K562 (cell line): ENCODE measurements at regions not wholly inside any gene's neighbourhood (a gene's known extent, or its start where the extent isn't known, plus 50 kb on each side); places are given as distances from the start of the nearest gene placed in this dataset.

ENCODE experiments used
- ATAC-seq: fragments of 200-7000 bp; cut with Tn5 transposase; 3 replicates; pipeline ENCODE4 v1.9.1; 2020; ENCODE audit warnings: moderate library complexity
- BruUV-seq: library from RNA; stranded (reverse); fragments of 400-500 nt; replicated peaks from 2 replicates; lab custom pipeline; 2021; lab: Mats Ljungman, UMichigan
- CTCF ChIA-PET: fragments of 300-600 bp; formaldehyde crosslinking; extraction: SDS; loops from one replicate; lab custom pipeline; 2021; ENCODE audit warnings: low intra/inter-chr PET ratio; lab: Yijun Ruan, JAX
- POLR2A ChIA-PET: fragments of 300-600, 350-650 bp; sonication (Branson Sonifier 250); formaldehyde crosslinking; extraction: SDS; loops from one replicate; lab custom pipeline; 2021; ENCODE audit warnings: antibody characterized with exemption, inconsistent platforms; lab: Yijun Ruan, JAX
- DNase-seq, 4 experiments: peaks; one replicate each; pipeline versions ENCODE4 v3.0.0 to v3.0.0-alpha.2; 2011 to 2018; ENCODE audit warnings: low spot score in 3 of 4, mixed read lengths in 3 of 4; ENCODE audit errors: extremely low read depth in 1 of 4
- FAIRE-seq: peaks from 2 replicates; lab custom pipeline; 2011; peaks lifted over from hg19 to GRCh38; lab: Jason Lieb, UNC
- H2AFZ ChIP-seq: 2 replicates; pipeline ENCODE4 v1.6.0; 2011; ENCODE audit warnings: low read depth, low read length, control low read depth, inconsistent platforms
- H3K27ac ChIP-seq: fragments of 200-600 bp; 3 replicates; pipeline ENCODE4 v1.8.0; 2011; ENCODE audit warnings: low read depth, mild to moderate bottlenecking, control low read depth, inconsistent platforms, low read length, moderate library complexity, mixed read lengths; ENCODE audit errors: extremely low read depth
- H3K27me3 ChIP-seq, 2 experiments: fragments of 300-600 bp in 1 of 2; 2 replicates in 1 of 2; 3 replicates in 1 of 2; pipeline versions ENCODE4 v1.6.0 to v1.8.0; 2011; ENCODE audit warnings: inconsistent platforms in 2 of 2, low read length in 2 of 2, mild to moderate bottlenecking in 1 of 2, mixed read lengths in 1 of 2, moderate library complexity in 1 of 2; ENCODE audit not compliant: control insufficient read depth in 2 of 2, insufficient read depth in 2 of 2
- H3K36me3 ChIP-seq: fragments of 300-600 bp; 3 replicates; pipeline ENCODE4 v1.8.0; 2011; ENCODE audit warnings: mild to moderate bottlenecking, low read length, inconsistent platforms; ENCODE audit not compliant: control insufficient read depth, insufficient read depth
- H3K4me1 ChIP-seq, 2 experiments: fragments of 200-600 bp in 1 of 2; replicated peaks in 1 of 2; 2 replicates in 1 of 2; 3 replicates in 1 of 2; pipeline versions ENCODE4 v1.5.1 to v1.8.0; 2011; ENCODE audit warnings: inconsistent platforms in 2 of 2, low read length in 2 of 2, mild to moderate bottlenecking in 1 of 2, mixed read lengths in 1 of 2, moderate library complexity in 1 of 2; ENCODE audit not compliant: control insufficient read depth in 2 of 2, insufficient read depth in 2 of 2
- H3K4me2 ChIP-seq: 2 replicates; pipeline ENCODE4 v1.6.1; 2011; ENCODE audit warnings: low read length, control low read depth, inconsistent platforms, mixed read lengths; ENCODE audit not compliant: insufficient read depth
- H3K4me3 ChIP-seq: fragments of 200-600 bp; sonication (generic), shearing (Covaris generic); 2 replicates; pipeline ENCODE4 v1.5.1; 2016; ENCODE audit warnings: control low read depth, inconsistent platforms
- H3K79me2 ChIP-seq: fragments of 200-600 bp; 3 replicates; pipeline ENCODE4 v1.8.0; 2011; ENCODE audit warnings: low read length, inconsistent platforms; ENCODE audit not compliant: control insufficient read depth, insufficient read depth
- H3K9ac ChIP-seq, 2 experiments: 2 replicates each; pipeline versions ENCODE4 v1.6.0 to v1.6.1; 2011; ENCODE audit warnings: low read depth in 2 of 2, low read length in 2 of 2, control low read depth in 1 of 2, inconsistent platforms in 1 of 2, mild to moderate bottlenecking in 1 of 2, mixed read lengths in 1 of 2; ENCODE audit not compliant: insufficient read depth in 1 of 2
- H3K9me1 ChIP-seq: one replicate; pipeline ENCODE4 v1.6.0; 2011; ENCODE audit warnings: inconsistent platforms, mild to moderate bottlenecking, low read length, moderate library complexity; ENCODE audit not compliant: control insufficient read depth, insufficient read depth
- H3K9me3 ChIP-seq: replicated peaks from 2 replicates; pipeline ENCODE4 v1.5.1; 2011; ENCODE audit warnings: low read depth, low read length, inconsistent platforms; ENCODE audit not compliant: control insufficient read depth, insufficient read depth
- H4K20me1 ChIP-seq: replicated peaks from 2 replicates; pipeline ENCODE4 v1.6.1; 2011; ENCODE audit warnings: low read length, inconsistent platforms, mixed read lengths; ENCODE audit not compliant: control insufficient read depth, insufficient read depth
- BHLHE40 ChIP-seq: IDR thresholded peaks from 2 replicates; pipeline ENCODE4 v1.6.1; 2011; ENCODE audit warnings: low read length, improper control_type of control experiment
- EGR1 ChIP-seq: fragments of 450-650 bp; conservative IDR thresholded peaks from 2 replicates; pipeline ENCODE4 v1.6.1; 2017; ENCODE audit warnings: mild to moderate bottlenecking
- ESRRA ChIP-seq: fragments of 450-650 bp; IDR thresholded peaks from 2 replicates; pipeline ENCODE4 v1.6.1; 2014; ENCODE audit warnings: low read depth, mild to moderate bottlenecking, moderate library complexity, borderline replicate concordance
- IRF2 ChIP-seq: sonication (generic); formaldehyde crosslinking; IDR thresholded peaks from 2 replicates; pipeline ENCODE4 v1.8.1; 2022; ENCODE audit warnings: mild to moderate bottlenecking, missing genetic modification reagents
- MLLT1 ChIP-seq, 2 experiments: fragments of 450-650 bp; IDR thresholded peaks; 2 replicates each; pipeline ENCODE4 v1.6.1; 2016
- PCBP1 ChIP-seq: fragments of 200-400 bp; formaldehyde crosslinking; IDR thresholded peaks from 2 replicates; pipeline ENCODE4 v1.6.1; 2018; ENCODE audit warnings: mild to moderate bottlenecking, low read depth, low read length; ENCODE audit not compliant: poor library complexity, severe bottlenecking
- SRSF1 ChIP-seq: fragments of 200-400 bp; formaldehyde crosslinking; IDR thresholded peaks from 2 replicates; pipeline ENCODE4 v1.6.1; 2017; ENCODE audit warnings: mild to moderate bottlenecking, low read depth, low read length, moderate library complexity
- VEZF1 ChIP-seq: fragments of 200-800 bp; sonication (Bioruptor generic); IDR thresholded peaks from 2 replicates; pipeline ENCODE4 v1.6.1; 2017; ENCODE audit warnings: missing genetic modification characterization, missing compliant biosample characterization
- WGBS: fragments of 100-300 bp; shearing (Covaris generic); methylation state at CpG from one replicate; pipeline ENCODE4 v1.1.6; 2016; ENCODE audit warnings: low coverage, mixed read lengths; ENCODE audit not compliant: insufficient coverage; ENCODE audit errors: missing lambda C conversion rate; 5-methylcytosine and 5-hydroxymethylcytosine counted together
- in situ Hi-C: fragments of 300-500 bp; cut with MboI; formaldehyde crosslinking; loops from 4 replicates; pipeline ENCODE4 v1.15.0; 2018; ENCODE audit warnings: inconsistent platforms, mixed read lengths
- intact Hi-C: fragments of 100-400 bp; cut with micrococcal nuclease; formaldehyde crosslinking; loops from 2 replicates; pipeline ENCODE4 v1.14.2; 2022
- TF ChIP-seq, protein P1 (sequence below): fragments of 250-450 bp; sonication (Bioruptor Pico); IDR thresholded peaks from 2 replicates; pipeline ENCODE4 v1.5.0; 2022; ENCODE audit warnings: mild to moderate bottlenecking
- TF ChIP-seq, protein P2 (sequence below): fragments of 450-650 bp; conservative IDR thresholded peaks from 2 replicates; pipeline ENCODE4 v1.6.1; 2016; ENCODE audit warnings: missing genetic modification characterization, low read depth, mild to moderate bottlenecking, control low read depth, missing compliant biosample characterization

GRCh38 chr14:26846388-26846787 is 248.6 kb upstream of the NOVA1 start:
- Histone ChIP-seq H3K4me2 (peak overlapping the region; percentile 52; the same call in 1 of the 2 replicates), H3K27ac (peak overlapping the region; percentile 26; the same call in 1 of the 3 replicates), H2AFZ (no peak overlapping the region), H3K4me1 (peaks cover 0 to 13% of the 10 kb centered on the region in 2 experiments; a peak in 4 of 5 replicates), H3K9me1 (no peaks in the 10 kb centered on the region), H3K79me2 (peaks cover 40% of the 10 kb centered on the region), H3K9me3 (no peaks in the 10 kb centered on the region), H3K9ac (no peak overlapping the region), H3K36me3 (no peaks in the 10 kb centered on the region), H3K27me3 (no peaks in the 10 kb centered on the region), H3K4me3 (no peak overlapping the region), H4K20me1 (no peaks in the 10 kb centered on the region)
- TF ChIP-seq ESRRA (peak; percentile 74), IRF2 (no peak), PCBP1 (no peak), SRSF1 (no peak), MLLT1 (IDR thresholded peaks at IDR 0.05) (no peak), VEZF1 (CRISPR knock-in tag) (peak; percentile 21; the same call in 1 of the 2 replicates), BHLHE40 (no peak), EGR1 (peak; percentile 66)
- TF ChIP-seq, protein P1, sequence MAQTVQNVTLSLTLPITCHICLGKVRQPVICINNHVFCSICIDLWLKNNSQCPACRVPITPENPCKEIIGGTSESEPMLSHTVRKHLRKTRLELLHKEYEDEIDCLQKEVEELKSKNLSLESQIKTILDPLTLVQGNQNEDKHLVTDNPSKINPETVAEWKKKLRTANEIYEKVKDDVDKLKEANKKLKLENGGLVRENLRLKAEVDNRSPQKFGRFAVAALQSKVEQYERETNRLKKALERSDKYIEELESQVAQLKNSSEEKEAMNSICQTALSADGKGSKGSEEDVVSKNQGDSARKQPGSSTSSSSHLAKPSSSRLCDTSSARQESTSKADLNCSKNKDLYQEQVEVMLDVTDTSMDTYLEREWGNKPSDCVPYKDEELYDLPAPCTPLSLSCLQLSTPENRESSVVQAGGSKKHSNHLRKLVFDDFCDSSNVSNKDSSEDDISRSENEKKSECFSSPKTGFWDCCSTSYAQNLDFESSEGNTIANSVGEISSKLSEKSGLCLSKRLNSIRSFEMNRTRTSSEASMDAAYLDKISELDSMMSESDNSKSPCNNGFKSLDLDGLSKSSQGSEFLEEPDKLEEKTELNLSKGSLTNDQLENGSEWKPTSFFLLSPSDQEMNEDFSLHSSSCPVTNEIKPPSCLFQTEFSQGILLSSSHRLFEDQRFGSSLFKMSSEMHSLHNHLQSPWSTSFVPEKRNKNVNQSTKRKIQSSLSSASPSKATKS (CRISPR knock-in tag): no peak
- TF ChIP-seq, protein P2, sequence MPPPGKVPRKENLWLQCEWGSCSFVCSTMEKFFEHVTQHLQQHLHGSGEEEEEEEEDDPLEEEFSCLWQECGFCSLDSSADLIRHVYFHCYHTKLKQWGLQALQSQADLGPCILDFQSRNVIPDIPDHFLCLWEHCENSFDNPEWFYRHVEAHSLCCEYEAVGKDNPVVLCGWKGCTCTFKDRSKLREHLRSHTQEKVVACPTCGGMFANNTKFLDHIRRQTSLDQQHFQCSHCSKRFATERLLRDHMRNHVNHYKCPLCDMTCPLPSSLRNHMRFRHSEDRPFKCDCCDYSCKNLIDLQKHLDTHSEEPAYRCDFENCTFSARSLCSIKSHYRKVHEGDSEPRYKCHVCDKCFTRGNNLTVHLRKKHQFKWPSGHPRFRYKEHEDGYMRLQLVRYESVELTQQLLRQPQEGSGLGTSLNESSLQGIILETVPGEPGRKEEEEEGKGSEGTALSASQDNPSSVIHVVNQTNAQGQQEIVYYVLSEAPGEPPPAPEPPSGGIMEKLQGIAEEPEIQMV: no peak
- WGBS: 0% methylated on average over 2 of the region's 2 CpGs
- ChIA-PET POLR2A (no interaction called here), CTCF (no interaction called here)
- BruUV-seq: no TSS peak
- peak; percentile 68 for ATAC-seq
- FAIRE-seq: no peak
- in situ Hi-C loops: no loop called here
- peak; percentile 7 to 43 (median 14) for DNase-seq
- intact Hi-C loops: no loop called here
